Right atrium auricular region (tissue), 2 donors: ENCODE measurements at regions not wholly inside any gene's neighbourhood (a gene's known extent, or its start where the extent isn't known, plus 50 kb on each side); places are given as distances from the start of the nearest gene placed in this dataset.

ENCODE experiments used
- DNase-seq: peaks from one replicate; pipeline ENCODE4 v3.0.0-alpha.2; 2019; ENCODE audit warnings: low spot score
- H3K27ac ChIP-seq, 2 donors: fragments of 200-600 bp; sonication (generic); 1 replicate in 1 of 2; 2 replicates in 1 of 2; pipeline ENCODE4 v1.5.1; 2016 to 2019
- H3K27me3 ChIP-seq, 2 donors: fragments of 200-600 bp; sonication (generic); one replicate each; pipeline versions ENCODE4 v1.5.1 to v1.6.0; 2017 to 2019
- H3K36me3 ChIP-seq: fragments of 200-600 bp; sonication (generic); one replicate; pipeline ENCODE4 v1.5.1; 2016
- H3K4me1 ChIP-seq, 2 donors: fragments of 200-600 bp; sonication (generic); one replicate each; pipeline versions ENCODE4 v1.5.1 to v1.6.0; 2017 to 2019
- H3K4me3 ChIP-seq, 2 donors: fragments of 200-600 bp; sonication (generic); 1 replicate in 1 of 2; 2 replicates in 1 of 2; pipeline ENCODE4 v1.5.1; 2017 to 2019; ENCODE audit warnings: mild to moderate bottlenecking in 1 of 2, moderate library complexity in 1 of 2
- H3K9me3 ChIP-seq, 2 donors: fragments of 200-600 bp; sonication (generic); one replicate each; pipeline ENCODE4 v1.5.1; 2019
- TF ChIP-seq, protein P1 (sequence below), 2 donors: fragments of 200-600 bp; sonication (generic); IDR thresholded peaks; one replicate each; pipeline ENCODE4 v1.5.1; 2019; ENCODE audit warnings: antibody characterized with exemption in 2 of 2

DNA sequence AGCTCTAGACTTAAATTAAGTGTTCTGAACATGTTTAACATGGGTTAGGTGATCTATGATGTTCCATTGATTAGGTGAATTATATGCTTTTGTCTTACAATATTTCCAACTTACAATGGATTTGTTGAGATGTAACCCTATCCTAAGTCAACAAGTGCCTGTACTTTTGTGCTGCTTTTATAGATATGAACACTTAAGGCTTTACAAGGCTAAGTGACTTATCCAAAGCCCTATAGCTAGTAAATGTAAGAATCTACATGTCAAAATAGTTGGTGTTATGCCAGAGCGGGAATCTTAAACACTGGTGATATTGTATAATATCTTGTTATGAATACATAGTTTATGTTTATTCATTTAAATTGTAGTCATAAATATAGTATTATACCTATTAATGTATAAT, 1629.1 kb upstream of the IGFBP7 start:
- no peaks in the 10 kb centered on the region for H3K27me3 ChIP-seq
- H3K4me1 ChIP-seq = no peaks in the 10 kb centered on the region
- TF ChIP-seq, protein P1, sequence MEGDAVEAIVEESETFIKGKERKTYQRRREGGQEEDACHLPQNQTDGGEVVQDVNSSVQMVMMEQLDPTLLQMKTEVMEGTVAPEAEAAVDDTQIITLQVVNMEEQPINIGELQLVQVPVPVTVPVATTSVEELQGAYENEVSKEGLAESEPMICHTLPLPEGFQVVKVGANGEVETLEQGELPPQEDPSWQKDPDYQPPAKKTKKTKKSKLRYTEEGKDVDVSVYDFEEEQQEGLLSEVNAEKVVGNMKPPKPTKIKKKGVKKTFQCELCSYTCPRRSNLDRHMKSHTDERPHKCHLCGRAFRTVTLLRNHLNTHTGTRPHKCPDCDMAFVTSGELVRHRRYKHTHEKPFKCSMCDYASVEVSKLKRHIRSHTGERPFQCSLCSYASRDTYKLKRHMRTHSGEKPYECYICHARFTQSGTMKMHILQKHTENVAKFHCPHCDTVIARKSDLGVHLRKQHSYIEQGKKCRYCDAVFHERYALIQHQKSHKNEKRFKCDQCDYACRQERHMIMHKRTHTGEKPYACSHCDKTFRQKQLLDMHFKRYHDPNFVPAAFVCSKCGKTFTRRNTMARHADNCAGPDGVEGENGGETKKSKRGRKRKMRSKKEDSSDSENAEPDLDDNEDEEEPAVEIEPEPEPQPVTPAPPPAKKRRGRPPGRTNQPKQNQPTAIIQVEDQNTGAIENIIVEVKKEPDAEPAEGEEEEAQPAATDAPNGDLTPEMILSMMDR (IDR thresholded peaks at IDR 0.05) = no peak
- H3K27ac ChIP-seq = no peak overlapping the region
- no peaks in the 10 kb centered on the region for H3K36me3 ChIP-seq
- no peak for DNase-seq
- H3K4me3 ChIP-seq = no peak overlapping the region
- no peaks in the 10 kb centered on the region for H3K9me3 ChIP-seq

- no peaks in the 10 kb centered on the region for H3K27me3 ChIP-seq
- no peaks in the 10 kb centered on the region for H3K4me1 ChIP-seq
- H3K4me3 ChIP-seq = no peak overlapping the region
- DNase-seq = no peak
- no peaks in the 10 kb centered on the region for H3K36me3 ChIP-seq
- no peak overlapping the region for H3K27ac ChIP-seq
- TF ChIP-seq, protein P1 (IDR thresholded peaks at IDR 0.05) = no peak
- H3K9me3 ChIP-seq = no peaks in the 10 kb centered on the region
Observed at GRCh38 chr4:58738375-58738774, 1628.2 kb upstream of the IGFBP7 start.

- H3K36me3 ChIP-seq = no peaks in the 10 kb centered on the region
- H3K27ac ChIP-seq = no peak overlapping the region
- no peaks in the 10 kb centered on the region for H3K9me3 ChIP-seq
- no peak for DNase-seq
- TF ChIP-seq, protein P1 (IDR thresholded peaks at IDR 0.05) = no peak
- H3K4me3 ChIP-seq = no peak overlapping the region
- H3K4me1 ChIP-seq = no peaks in the 10 kb centered on the region
- H3K27me3 ChIP-seq = no peaks in the 10 kb centered on the region
Observed at GRCh38 chr4:58734030-58734674, 1624.0 kb upstream of the IGFBP7 start.

DNA sequence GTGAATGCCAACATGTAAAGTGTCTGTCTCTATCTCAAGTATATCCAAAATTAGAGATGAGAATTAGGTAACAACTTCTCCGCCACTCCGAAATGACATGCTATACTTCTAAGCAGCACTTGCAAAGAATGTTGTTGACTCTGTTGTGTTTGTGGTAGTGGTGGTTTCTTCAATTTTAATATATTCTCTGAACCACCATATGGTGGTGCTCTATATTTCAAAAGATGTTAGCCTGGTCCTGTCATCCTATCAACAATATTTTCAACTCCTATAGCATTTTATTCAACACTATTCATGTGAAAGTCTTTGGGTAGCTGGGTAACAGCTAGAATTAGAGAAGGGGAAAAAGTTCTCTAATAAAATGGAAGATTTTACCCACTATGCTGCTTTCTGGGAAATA, 1622.8 kb upstream of the IGFBP7 start:
- TF ChIP-seq, protein P1 (IDR thresholded peaks at IDR 0.05) = no peak

DNA sequence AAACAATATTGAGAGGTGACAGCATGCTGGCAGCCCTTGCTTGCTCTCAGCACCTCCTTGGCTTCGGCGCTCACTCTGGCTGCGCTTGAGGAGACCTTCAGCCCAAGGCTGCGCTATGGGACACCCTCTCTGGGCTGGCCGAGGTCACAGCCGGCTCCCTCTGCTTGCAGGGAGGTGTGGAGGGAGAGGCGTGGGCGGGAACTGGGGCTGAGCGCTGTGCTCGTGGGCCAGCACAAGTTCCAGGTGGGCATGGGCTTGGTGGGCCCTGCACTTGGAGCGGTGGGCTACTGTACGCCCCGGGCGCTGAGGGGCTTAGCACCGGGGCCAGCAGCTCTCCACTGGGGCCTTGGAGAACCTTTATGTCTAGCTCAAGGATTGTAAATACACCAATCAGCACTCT, 1613.8 kb upstream of the IGFBP7 start:
- H3K36me3 ChIP-seq = no peaks in the 10 kb centered on the region
- no peaks in the 10 kb centered on the region for H3K27me3 ChIP-seq
- H3K4me1 ChIP-seq = no peaks in the 10 kb centered on the region
- no peak overlapping the region for H3K4me3 ChIP-seq
- H3K27ac ChIP-seq = no peak overlapping the region
- H3K9me3 ChIP-seq = no peaks in the 10 kb centered on the region
- DNase-seq = no peak
- TF ChIP-seq, protein P1 (IDR thresholded peaks at IDR 0.05) = no peak

More for the DNA sequence above, 1622.8 kb upstream of the IGFBP7 start:
- Histone ChIP-seq H3K9me3 (no peaks in the 10 kb centered on the region), H3K36me3 (no peaks in the 10 kb centered on the region), H3K27ac (no peak overlapping the region), H3K4me1 (no peaks in the 10 kb centered on the region), H3K4me3 (no peak overlapping the region), H3K27me3 (no peaks in the 10 kb centered on the region)
- DNase-seq = no peak

DNA sequence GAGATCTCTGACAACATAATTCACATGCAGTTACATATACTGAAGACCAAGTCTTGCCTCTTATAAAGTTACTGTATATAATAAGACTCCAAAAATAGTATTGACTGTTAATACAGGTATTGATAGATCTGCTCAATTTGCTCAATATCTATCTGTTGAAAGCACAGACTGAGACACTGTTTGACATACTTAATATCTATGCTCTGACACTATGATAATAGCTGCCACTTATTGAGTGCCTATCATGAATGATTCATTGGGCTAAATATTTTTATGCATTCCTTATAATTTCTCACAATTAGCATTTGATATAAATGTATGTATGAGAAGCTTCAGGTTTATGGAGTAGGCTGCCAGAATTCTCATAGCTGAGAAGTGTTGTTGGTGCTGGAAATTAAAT, 1600.9 kb upstream of the IGFBP7 start:
- H3K4me3 ChIP-seq = no peak overlapping the region
- no peaks in the 10 kb centered on the region for H3K27me3 ChIP-seq
- TF ChIP-seq, protein P1 (IDR thresholded peaks at IDR 0.05) = no peak
- no peak overlapping the region for H3K27ac ChIP-seq
- no peaks in the 10 kb centered on the region for H3K9me3 ChIP-seq
- no peaks in the 10 kb centered on the region for H3K36me3 ChIP-seq
- DNase-seq = no peak
- no peaks in the 10 kb centered on the region for H3K4me1 ChIP-seq
